Hematopoietic multipotent progenitor cell treated with erythropoietin and hydrocortisone succinate and interleukin-3 and kit ligand, for 4 days (in vitro differentiated cells): ENCODE measurements at regions not wholly inside any gene's neighbourhood (a gene's known extent, or its start where the extent isn't known, plus 50 kb on each side); places are given as distances from the start of the nearest gene placed in this dataset.
"Not testable (repeated sequence)": the region's sequence is repeated elsewhere in the genome, so short reads cannot be mapped to it uniquely, and the experiment has no call there.

Experiments used
- DNase-seq: peaks from one replicate; pipeline ENCODE4 v3.0.0-alpha.2; 2015

DNA sequence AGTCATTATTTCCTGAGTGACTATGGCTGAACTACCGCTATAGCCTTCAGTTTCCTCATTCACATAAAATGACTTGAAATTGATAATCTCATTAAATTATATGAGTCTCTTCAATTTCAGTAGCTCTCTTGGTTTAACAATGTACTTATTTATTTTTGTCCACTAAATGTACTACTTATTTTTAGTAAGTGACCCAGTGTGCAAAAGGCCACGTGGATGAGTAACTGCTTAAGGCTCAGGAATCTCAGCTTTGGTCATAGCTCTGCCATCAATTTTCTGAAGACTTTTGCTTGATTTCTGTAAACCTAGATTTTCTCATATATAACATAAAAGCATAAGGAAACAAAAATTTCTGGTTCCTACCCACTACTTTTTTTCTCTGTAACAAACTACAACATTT is 1132.9 kb upstream of the CDH8 start:
- DNase-seq, result no peak

DNA sequence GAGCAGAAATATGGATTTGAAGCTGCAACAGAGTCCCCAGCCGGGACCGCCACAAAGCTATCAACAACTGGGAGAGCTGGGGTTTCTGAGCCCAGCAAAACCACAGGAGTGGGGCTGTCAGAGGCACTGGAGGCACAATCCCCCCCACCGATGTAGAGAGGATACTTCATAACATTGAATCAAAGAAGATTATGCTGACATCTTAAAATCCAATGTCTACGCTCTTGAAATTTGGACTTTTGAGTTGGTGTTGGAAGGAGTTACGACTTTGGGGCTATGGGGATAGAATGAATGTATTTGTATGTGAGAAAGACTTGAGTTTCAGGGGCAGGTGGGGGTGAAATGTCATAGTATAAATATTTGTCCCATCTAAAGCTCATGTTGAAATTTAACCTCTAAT is 1121.6 kb upstream of the CDH8 start:
- DNase-seq, result no peak

- DNase-seq, result no peak
Observed at GRCh38 chr16:63146251-63146650, 1110.0 kb upstream of the CDH8 start.

DNA sequence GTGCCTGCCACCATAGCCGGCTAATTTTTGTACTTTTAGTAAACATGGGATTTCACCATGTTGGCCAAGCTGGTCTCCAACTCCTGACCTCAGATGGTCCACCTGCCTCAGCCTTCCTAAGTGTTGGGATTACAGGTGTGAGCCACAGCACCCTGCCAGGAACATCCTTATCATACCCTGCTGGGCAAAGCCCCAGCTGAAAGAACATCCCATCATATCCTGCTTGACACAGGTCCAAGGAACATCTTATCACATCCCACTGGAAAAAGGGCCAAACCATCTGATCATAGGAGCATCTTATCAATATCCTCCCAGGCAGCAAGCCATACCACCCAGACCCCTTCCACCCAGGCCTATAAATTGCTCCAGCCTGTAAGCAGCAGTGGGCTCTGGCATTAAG is 1109.2 kb upstream of the CDH8 start:
- no peak for DNase-seq

GRCh38 chr16:63135069-63135468 is 1098.8 kb upstream of the CDH8 start:
- no peak for DNase-seq

- no peak for DNase-seq
Observed at GRCh38 chr16:63131503-63131902, 1095.3 kb upstream of the CDH8 start.

- peak; percentile 2 for DNase-seq
Observed at GRCh38 chr16:63130942-63131341, 1094.7 kb upstream of the CDH8 start.

DNA sequence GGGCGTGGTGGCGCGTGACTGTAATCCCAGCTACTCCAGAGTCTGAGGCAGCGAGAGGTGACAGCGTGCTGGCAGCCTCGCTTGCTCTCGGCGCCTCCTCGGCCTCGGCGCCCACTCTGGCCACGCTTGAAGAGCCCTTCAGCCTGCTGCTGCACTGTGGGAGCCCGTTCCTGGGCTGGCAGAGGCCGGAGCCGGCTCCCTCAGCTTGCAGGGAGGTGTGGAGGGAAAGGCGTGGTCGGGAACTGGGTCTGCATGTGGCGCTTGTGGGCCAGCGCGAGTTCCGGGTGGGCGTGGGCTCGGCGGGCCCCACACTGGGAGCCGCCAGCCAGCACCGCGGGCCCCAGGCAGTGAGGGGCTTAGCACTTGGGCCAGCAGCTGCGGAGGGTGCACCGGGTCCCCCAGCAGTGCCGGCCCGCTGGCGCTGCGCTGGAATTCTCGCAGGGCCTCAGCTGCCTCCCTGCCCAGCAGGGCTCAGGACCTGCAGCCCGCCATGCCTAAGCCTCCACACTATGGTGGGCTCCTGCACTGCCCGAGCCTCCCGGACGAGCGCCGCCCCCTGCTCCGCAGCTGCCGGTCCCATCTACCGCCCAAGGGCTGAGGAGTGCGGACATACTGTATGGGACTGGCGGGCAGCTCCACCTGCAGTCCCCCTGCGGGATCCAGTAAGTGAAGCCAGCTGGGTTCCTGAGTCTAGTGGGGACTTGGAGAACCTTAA is 1093.3 kb upstream of the CDH8 start:
- no peak for DNase-seq

GRCh38 chr16:63119905-63120304 is 1083.7 kb upstream of the CDH8 start:
- not testable (repeated sequence) for DNase-seq

DNA sequence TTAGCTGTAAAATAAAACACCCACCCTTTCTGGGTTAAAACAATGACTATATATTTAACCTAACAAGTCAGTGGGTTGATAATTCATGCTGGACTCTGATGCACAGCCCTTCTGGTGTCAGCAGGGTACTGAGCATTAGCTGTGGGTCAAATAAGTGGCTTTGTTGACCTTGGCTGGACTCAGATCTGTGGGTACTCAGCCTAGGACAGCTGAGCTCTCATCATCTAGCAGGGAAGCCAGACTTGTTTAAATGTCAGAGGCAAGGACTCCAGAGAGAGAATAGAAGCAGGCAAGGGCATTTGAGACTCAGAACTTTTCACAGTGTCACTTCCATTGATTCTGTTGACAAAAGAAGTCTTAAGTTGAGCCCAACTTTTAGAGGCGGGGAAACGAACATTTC is 1063.8 kb upstream of the CDH8 start:
- no peak for DNase-seq

- DNase-seq, result no peak
Observed at GRCh38 chr16:63096857-63097256, 1060.6 kb upstream of the CDH8 start.

DNA sequence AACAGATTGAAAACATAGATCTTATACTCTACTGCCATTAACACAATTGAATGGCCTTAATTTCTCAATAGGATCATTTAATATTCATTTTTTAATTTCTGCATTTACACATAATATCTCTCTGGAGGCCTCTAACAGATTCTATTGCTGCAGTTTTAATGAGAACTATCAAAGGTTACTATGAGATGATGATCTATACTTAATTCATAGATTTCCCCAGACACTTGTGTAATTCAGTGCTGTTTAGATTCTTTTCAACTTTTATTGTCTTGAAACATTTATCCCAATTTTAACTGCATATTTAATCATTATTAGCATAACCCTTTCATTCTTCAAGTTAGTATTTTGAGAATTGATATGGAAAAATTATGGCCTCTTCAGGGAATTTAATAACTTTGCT is 1056.5 kb upstream of the CDH8 start:
- DNase-seq, result no peak

DNA sequence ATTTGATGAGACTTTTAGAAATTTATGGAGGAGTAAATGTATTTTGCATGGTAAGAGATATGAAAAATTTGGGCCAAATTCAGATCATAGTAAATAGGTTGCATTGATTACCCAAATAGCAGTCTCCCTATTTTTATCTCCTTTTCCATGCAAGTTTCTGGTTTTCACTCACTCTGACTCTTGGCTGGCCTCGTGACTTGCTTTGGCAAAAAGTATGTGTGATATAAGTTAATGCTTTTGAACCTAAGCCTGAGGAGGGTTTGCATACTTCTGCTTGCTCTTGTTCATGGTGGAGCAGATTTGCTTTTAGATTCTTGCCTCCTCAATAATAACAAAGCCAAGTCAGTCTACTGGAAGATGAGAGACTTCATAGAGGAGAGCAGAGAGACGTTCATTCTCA is 1045.9 kb upstream of the CDH8 start:
- no peak for DNase-seq

DNA sequence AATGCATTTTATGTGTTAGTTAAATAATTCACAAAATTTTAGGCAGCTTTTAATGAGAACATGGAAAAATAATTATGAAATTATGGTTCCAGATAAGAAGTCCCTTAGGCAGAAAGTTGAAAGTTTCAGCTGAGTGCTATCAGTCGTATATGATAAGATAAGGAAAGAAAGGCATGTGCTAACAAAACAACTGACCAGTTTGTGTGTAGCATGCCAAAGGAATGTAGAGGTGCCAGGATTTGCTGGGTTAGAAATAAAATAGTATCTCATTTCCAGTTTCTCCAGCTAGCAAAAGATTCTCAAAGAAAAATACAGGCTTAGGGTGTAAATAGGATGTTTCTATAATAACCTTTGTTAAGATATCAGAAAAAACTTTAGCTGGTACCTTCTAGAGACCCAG is 1044.5 kb upstream of the CDH8 start:
- no peak for DNase-seq

DNA sequence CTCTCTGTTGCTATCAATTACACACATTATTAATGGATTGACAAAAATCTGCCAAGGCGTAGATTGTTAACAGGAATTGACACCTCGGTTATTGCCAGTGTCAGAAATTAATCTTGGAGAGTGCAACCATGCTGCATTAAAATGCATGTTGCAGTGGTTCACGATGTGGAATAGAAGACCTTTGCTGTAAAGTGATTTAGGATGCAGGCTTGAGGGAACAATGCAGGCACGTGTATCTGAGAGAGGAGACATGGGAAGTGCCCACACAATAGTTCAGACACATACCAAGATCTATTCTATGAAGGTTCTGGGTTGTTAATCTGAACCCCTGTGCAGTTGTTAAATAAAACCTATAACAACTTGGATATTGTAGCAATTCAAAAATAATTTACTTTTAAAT is 1032.8 kb upstream of the CDH8 start:
- no peak for DNase-seq

- no peak for DNase-seq
Observed at GRCh38 chr16:63067141-63067540, 1030.9 kb upstream of the CDH8 start.

GRCh38 chr16:63066552-63066951 is 1030.3 kb upstream of the CDH8 start:
- DNase-seq, result no peak

GRCh38 chr16:63061319-63061718 is 1025.1 kb upstream of the CDH8 start:
- DNase-seq, result peak; percentile 0

GRCh38 chr16:63059676-63060075 is 1023.4 kb upstream of the CDH8 start:
- no peak for DNase-seq

- no peak for DNase-seq
Observed at GRCh38 chr16:63057341-63057740, 1021.1 kb upstream of the CDH8 start.

GRCh38 chr16:63050391-63050790 is 1014.2 kb upstream of the CDH8 start:
- DNase-seq, result no peak

- no peak for DNase-seq
Observed at GRCh38 chr16:63038397-63039106, 1002.3 kb upstream of the CDH8 start.

GRCh38 chr16:63037761-63038396 is 1001.6 kb upstream of the CDH8 start:
- no peak for DNase-seq

DNA sequence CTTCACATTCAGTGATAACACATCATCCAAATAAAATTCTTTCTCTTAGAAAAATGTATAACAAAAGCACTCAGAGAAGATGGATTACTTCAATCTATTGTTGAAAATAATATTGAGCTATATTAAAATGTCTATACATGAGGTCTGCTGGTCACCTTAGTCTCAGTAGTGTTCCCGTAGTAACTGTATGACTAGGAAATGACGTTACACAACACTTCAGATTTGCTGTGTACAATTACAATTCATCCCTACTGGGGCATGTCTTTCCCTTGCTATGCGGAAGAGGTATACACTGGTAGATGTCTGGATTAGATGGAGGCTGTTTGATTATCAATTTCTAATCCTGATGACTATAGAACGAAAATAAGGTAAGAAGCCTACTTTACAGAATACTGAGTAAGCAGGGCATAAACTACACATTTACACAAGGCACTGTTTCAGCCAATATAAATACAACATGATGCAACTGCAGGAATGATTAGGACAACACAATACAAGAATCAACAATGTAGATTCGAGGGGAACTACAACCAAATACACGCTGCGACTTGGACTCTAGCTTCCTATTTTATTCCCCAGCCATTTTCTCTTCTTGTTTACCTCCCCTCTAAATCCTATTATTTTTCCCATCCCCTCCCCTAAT is 982.5 kb upstream of the CDH8 start:
- no peak for DNase-seq
